Mesothelial cell of epicardium (in vitro differentiated cells): ENCODE measurements at regions not wholly inside any gene's neighbourhood (a gene's known extent, or its start where the extent isn't known, plus 50 kb on each side); places are given as distances from the start of the nearest gene placed in this dataset.
"Not testable (repeated sequence)": the region's sequence is repeated elsewhere in the genome, so short reads cannot be mapped to it uniquely, and the experiment has no call there.

Experiments
- DNase-seq, 2 experiments: peaks; one replicate each; pipeline ENCODE4 v3.0.0; 2021; ENCODE audit warnings: low spot score in 2 of 2; ENCODE audit not compliant: unreplicated experiment in 2 of 2
- H3K27ac Mint-ChIP-seq: 2 replicates; pipeline ENCODE4 v1.8.0; 2021; ENCODE audit warnings: mixed read lengths
- H3K27me3 Mint-ChIP-seq: 2 replicates; pipeline ENCODE4 v1.8.0; 2021; ENCODE audit warnings: low read depth, mixed read lengths
- H3K36me3 Mint-ChIP-seq: 2 replicates; pipeline ENCODE4 v1.8.0; 2021; ENCODE audit warnings: mixed read lengths
- H3K4me1 Mint-ChIP-seq: 2 replicates; pipeline ENCODE4 v1.8.0; 2021; ENCODE audit warnings: mixed read lengths
- H3K4me3 Mint-ChIP-seq: 2 replicates; pipeline ENCODE4 v1.8.0; 2021; ENCODE audit warnings: mild to moderate bottlenecking, moderate library complexity, mixed read lengths
- H3K9me3 Mint-ChIP-seq: 2 replicates; pipeline ENCODE4 v1.8.0; 2021; ENCODE audit warnings: mixed read lengths
- CTCF ChIP-seq: fragments of 200-600 bp; sonication (generic); IDR thresholded peaks from one replicate; pipeline ENCODE4 v1.5.0; 2021; ENCODE audit warnings: antibody characterized with exemption; ENCODE audit not compliant: unreplicated experiment

- no peak overlapping the region for H3K27ac Mint-ChIP-seq
- no peak for TF ChIP-seq CTCF
- no peak overlapping the region for H3K4me3 Mint-ChIP-seq
- H3K27me3 Mint-ChIP-seq = peaks cover 9% of the 10 kb centered on the region
- DNase-seq = no peak
- no peaks in the 10 kb centered on the region for H3K36me3 Mint-ChIP-seq
- H3K4me1 Mint-ChIP-seq = peaks cover 13% of the 10 kb centered on the region
- H3K9me3 Mint-ChIP-seq = no peaks in the 10 kb centered on the region
These were observed 444.7 kb upstream of the PODXL start for GRCh38 chr7:132001146-132001545.

- Mint-ChIP-seq H3K9me3 (no peaks in the 10 kb centered on the region), H3K27me3 (peaks cover 19% of the 10 kb centered on the region), H3K4me3 (no peak overlapping the region), H3K36me3 (no peaks in the 10 kb centered on the region), H3K4me1 (peaks cover 6% of the 10 kb centered on the region), H3K27ac (no peak overlapping the region)
- no peak for DNase-seq
- TF ChIP-seq CTCF = no peak
These were observed 442.8 kb upstream of the PODXL start for GRCh38 chr7:131999193-131999592.

GRCh38 chr7:131995324-131995723, 438.9 kb upstream of the PODXL start:
- H3K4me3 Mint-ChIP-seq = no peak overlapping the region
- TF ChIP-seq CTCF = no peak
- H3K27ac Mint-ChIP-seq = no peak overlapping the region
- H3K4me1 Mint-ChIP-seq = no peaks in the 10 kb centered on the region
- H3K36me3 Mint-ChIP-seq = no peaks in the 10 kb centered on the region
- H3K9me3 Mint-ChIP-seq = no peaks in the 10 kb centered on the region
- H3K27me3 Mint-ChIP-seq = peaks cover 30% of the 10 kb centered on the region
- no peak for DNase-seq

- H3K36me3 Mint-ChIP-seq, H3K4me3 Mint-ChIP-seq, H3K9me3 Mint-ChIP-seq, DNase-seq, H3K4me1 Mint-ChIP-seq, H3K27ac Mint-ChIP-seq: not testable (repeated sequence)
- H3K27me3 Mint-ChIP-seq = peaks cover 50% of the 10 kb centered on the region
These were observed 424.6 kb upstream of the PODXL start for GRCh38 chr7:131981069-131981468.

GRCh38 chr7:131978118-131978517, 421.7 kb upstream of the PODXL start:
- not testable (repeated sequence) for H3K4me1 Mint-ChIP-seq, H3K36me3 Mint-ChIP-seq, H3K9me3 Mint-ChIP-seq, H3K4me3 Mint-ChIP-seq, DNase-seq, H3K27ac Mint-ChIP-seq
- peaks cover 36% of the 10 kb centered on the region for H3K27me3 Mint-ChIP-seq

- peaks cover 23% of the 10 kb centered on the region for H3K27me3 Mint-ChIP-seq
- no peak for DNase-seq
- no peaks in the 10 kb centered on the region for H3K36me3 Mint-ChIP-seq
- H3K4me1 Mint-ChIP-seq = no peaks in the 10 kb centered on the region
- no peaks in the 10 kb centered on the region for H3K9me3 Mint-ChIP-seq
- no peak for TF ChIP-seq CTCF
- no peak overlapping the region for H3K4me3 Mint-ChIP-seq
- H3K27ac Mint-ChIP-seq = no peak overlapping the region
These were observed 420.0 kb upstream of the PODXL start for GRCh38 chr7:131976411-131976810.

- no peaks in the 10 kb centered on the region for H3K36me3 Mint-ChIP-seq
- H3K27ac Mint-ChIP-seq = no peak overlapping the region
- H3K9me3 Mint-ChIP-seq = no peaks in the 10 kb centered on the region
- H3K27me3 Mint-ChIP-seq = peaks cover 20% of the 10 kb centered on the region
- no peak overlapping the region for H3K4me3 Mint-ChIP-seq
- no peak for TF ChIP-seq CTCF
- no peaks in the 10 kb centered on the region for H3K4me1 Mint-ChIP-seq
- no peak for DNase-seq
These were observed 418.2 kb upstream of the PODXL start for GRCh38 chr7:131974671-131975070.
